IPS-18c (cell line): ENCODE measurements at regions not wholly inside any gene's neighbourhood (a gene's known extent, or its start where the extent isn't known, plus 50 kb on each side); places are given as distances from the start of the nearest gene placed in this dataset.
"Not testable (repeated sequence)": the region's sequence is repeated elsewhere in the genome, so short reads cannot be mapped to it uniquely, and the experiment has no call there.

ENCODE experiments used
- H3K4me3 ChIP-seq: 2 replicates; pipeline ENCODE4 v1.7.0; 2013; ENCODE audit warnings: low read depth, mild to moderate bottlenecking, low read length, moderate library complexity; ENCODE audit not compliant: insufficient read depth
- H3K9me3 ChIP-seq: one replicate; pipeline ENCODE4 v1.6.1; 2013; ENCODE audit warnings: mild to moderate bottlenecking, low read length, moderate library complexity; ENCODE audit not compliant: control insufficient read depth, insufficient read depth

- Histone ChIP-seq H3K4me3 (no peak overlapping the region), H3K9me3 (no peaks in the 10 kb centered on the region)
Observed at GRCh38 chr10:30747633-30748032, 118.1 kb upstream of the LYZL2 start.

- no peaks in the 10 kb centered on the region for H3K9me3 ChIP-seq
- no peak overlapping the region for H3K4me3 ChIP-seq
Observed at GRCh38 chr10:30745953-30746352, 116.4 kb upstream of the LYZL2 start.

- no peak overlapping the region for H3K4me3 ChIP-seq
- H3K9me3 ChIP-seq: peaks cover 3% of the 10 kb centered on the region
Observed at GRCh38 chr10:30744106-30744505, 114.6 kb upstream of the LYZL2 start.

- Histone ChIP-seq H3K4me3 (no peak overlapping the region), H3K9me3 (peaks cover 3% of the 10 kb centered on the region)
Observed at GRCh38 chr10:30743586-30743985, 114.0 kb upstream of the LYZL2 start.

GRCh38 chr10:30742471-30742870, 112.9 kb upstream of the LYZL2 start:
- Histone ChIP-seq H3K9me3 (peaks cover 3% of the 10 kb centered on the region), H3K4me3 (no peak overlapping the region)

- H3K9me3 ChIP-seq, H3K4me3 ChIP-seq: not testable (repeated sequence)
Observed at GRCh38 chr10:30740774-30741173, 111.2 kb upstream of the LYZL2 start.

GRCh38 chr10:30738416-30738815, 108.9 kb upstream of the LYZL2 start:
- no peak overlapping the region for H3K4me3 ChIP-seq
- peaks cover 3% of the 10 kb centered on the region for H3K9me3 ChIP-seq

GRCh38 chr10:30737931-30738391, 108.4 kb upstream of the LYZL2 start:
- Histone ChIP-seq H3K4me3 (no peak overlapping the region), H3K9me3 (peaks cover 3% of the 10 kb centered on the region)

GRCh38 chr10:30736685-30737232, 107.2 kb upstream of the LYZL2 start:
- no peak overlapping the region for H3K4me3 ChIP-seq
- H3K9me3 ChIP-seq: peaks cover 3% of the 10 kb centered on the region

GRCh38 chr10:30734901-30735300, 105.3 kb upstream of the LYZL2 start:
- Histone ChIP-seq H3K9me3 (no peaks in the 10 kb centered on the region), H3K4me3 (no peak overlapping the region)

- Histone ChIP-seq H3K9me3 (no peaks in the 10 kb centered on the region), H3K4me3 (no peak overlapping the region)
Observed at GRCh38 chr10:30732671-30733070, 103.1 kb upstream of the LYZL2 start.

- H3K4me3 ChIP-seq: no peak overlapping the region
- no peaks in the 10 kb centered on the region for H3K9me3 ChIP-seq
Observed at GRCh38 chr10:30731963-30732362, 102.4 kb upstream of the LYZL2 start.

GRCh38 chr10:30730306-30730705, 100.8 kb upstream of the LYZL2 start:
- no peak overlapping the region for H3K4me3 ChIP-seq
- peaks cover 2% of the 10 kb centered on the region for H3K9me3 ChIP-seq

GRCh38 chr10:30728766-30729165, 99.2 kb upstream of the LYZL2 start:
- Histone ChIP-seq H3K9me3 (peaks cover 2% of the 10 kb centered on the region), H3K4me3 (no peak overlapping the region)

- H3K9me3 ChIP-seq: peaks cover 2% of the 10 kb centered on the region
- no peak overlapping the region for H3K4me3 ChIP-seq
Observed at GRCh38 chr10:30728127-30728526, 98.6 kb upstream of the LYZL2 start.

- H3K4me3 ChIP-seq: no peak overlapping the region
- H3K9me3 ChIP-seq: peaks cover 2% of the 10 kb centered on the region
Observed at GRCh38 chr10:30727524-30727923, 98.0 kb upstream of the LYZL2 start.

- H3K4me3 ChIP-seq, H3K9me3 ChIP-seq: not testable (repeated sequence)
Observed at GRCh38 chr10:30726783-30727414, 97.3 kb upstream of the LYZL2 start.

GRCh38 chr10:30725661-30726060, 96.1 kb upstream of the LYZL2 start:
- H3K9me3 ChIP-seq: peaks cover 2% of the 10 kb centered on the region
- no peak overlapping the region for H3K4me3 ChIP-seq

GRCh38 chr10:30724296-30724695, 94.7 kb upstream of the LYZL2 start:
- no peak overlapping the region for H3K4me3 ChIP-seq
- peaks cover 2% of the 10 kb centered on the region for H3K9me3 ChIP-seq
